ENCODE measurements at regions not wholly inside any gene's neighbourhood (a gene's known extent, or its start where the extent isn't known, plus 50 kb on each side); places are given as distances from the start of the nearest gene placed in this dataset.

GRCh38 chr14:100669468-100669867 lies 57.2 kb upstream of the DLK1 start:
- Histone ChIP-seq H3K27me3 (ENCODE audit: insufficient read depth, poor library complexity, severe bottlenecking) (peaks cover 2% of the 10 kb centered on the region), H3K27ac (replicated peaks) (no peak overlapping the region), H3K4me3 (replicated peaks; ENCODE audit: insufficient read depth, low read length) (no peak overlapping the region)
- DNase-seq (ENCODE audit: low read depth in 1 of 2, low spot score in 1 of 2): no peak
- no peak for TF ChIP-seq SPI1 (IDR thresholded peaks at IDR 0.05; ENCODE audit: borderline replicate concordance, low read depth)
- TF ChIP-seq POLR2AphosphoS5 (IDR thresholded peaks at IDR 0.05; ENCODE audit: low read depth): no peak
- no peak for TF ChIP-seq CTCF (IDR thresholded peaks at IDR 0.05; ENCODE audit: insufficient read depth, low read length)
- TF ChIP-seq GABPA (IDR thresholded peaks at IDR 0.05; ENCODE audit: low read depth): no peak

- DNase-seq (ENCODE audit: low read depth in 1 of 2, low spot score in 1 of 2): no peak
- H3K4me3 ChIP-seq (replicated peaks; ENCODE audit: insufficient read depth, low read length): no peak overlapping the region
- no peak overlapping the region for H3K27ac ChIP-seq (replicated peaks)
- TF ChIP-seq GABPA (IDR thresholded peaks at IDR 0.05; ENCODE audit: low read depth) (no peak), POLR2AphosphoS5 (IDR thresholded peaks at IDR 0.05; ENCODE audit: low read depth) (no peak), CTCF (IDR thresholded peaks at IDR 0.05; ENCODE audit: insufficient read depth, low read length) (no peak), SPI1 (IDR thresholded peaks at IDR 0.05; ENCODE audit: borderline replicate concordance, low read depth) (no peak), REST (IDR thresholded peaks at IDR 0.05; ENCODE audit: insufficient replicate concordance, low read depth) (no peak)
- H3K27me3 ChIP-seq (ENCODE audit: insufficient read depth, poor library complexity, severe bottlenecking): peaks cover 2% of the 10 kb centered on the region
Observed at GRCh38 chr14:100670017-100670752, 56.5 kb upstream of the DLK1 start.

GRCh38 chr14:100670753-100671049 lies 56.0 kb upstream of the DLK1 start:
- TF ChIP-seq REST (IDR thresholded peaks at IDR 0.05; ENCODE audit: insufficient replicate concordance, low read depth) (no peak), SPI1 (IDR thresholded peaks at IDR 0.05; ENCODE audit: borderline replicate concordance, low read depth) (no peak), POLR2AphosphoS5 (IDR thresholded peaks at IDR 0.05; ENCODE audit: low read depth) (no peak), GABPA (IDR thresholded peaks at IDR 0.05; ENCODE audit: low read depth) (no peak), CTCF (IDR thresholded peaks at IDR 0.05; ENCODE audit: insufficient read depth, low read length) (no peak)
- no peak overlapping the region for H3K27ac ChIP-seq (replicated peaks)
- no peak overlapping the region for H3K4me3 ChIP-seq (replicated peaks; ENCODE audit: insufficient read depth, low read length)
- DNase-seq (ENCODE audit: low read depth in 1 of 2, low spot score in 1 of 2): no peak
- H3K27me3 ChIP-seq (ENCODE audit: insufficient read depth, poor library complexity, severe bottlenecking): peaks cover 2% of the 10 kb centered on the region
